Esophagus muscularis mucosa (tissue), 4 donors: ENCODE measurements at regions not wholly inside any gene's neighbourhood (a gene's known extent, or its start where the extent isn't known, plus 50 kb on each side); places are given as distances from the start of the nearest gene placed in this dataset.

Experiments used
- DNase-seq: peaks from one replicate; pipeline ENCODE4 v3.0.0-alpha.2; 2017; ENCODE audit errors: extremely low spot score
- H3K27ac ChIP-seq, 4 donors: fragments of 200-600 bp; sonication (generic); replicated peaks in 1 of 4; 1 replicate in 3 of 4; 2 replicates in 1 of 4; pipeline ENCODE4 v1.5.1; 2016 to 2019; ENCODE audit warnings: mild to moderate bottlenecking in 1 of 4
- H3K27me3 ChIP-seq, 4 donors: fragments of 200-600 bp; sonication (generic); one replicate each; pipeline versions ENCODE4 v1.5.1 to v1.6.0; 2016 to 2019
- H3K36me3 ChIP-seq, 4 donors: fragments of 200-600 bp; sonication (generic); one replicate each; pipeline ENCODE4 v1.5.1; 2016 to 2019
- H3K4me1 ChIP-seq, 4 donors: fragments of 200-600 bp; sonication (generic); one replicate each; pipeline ENCODE4 v1.5.1; 2016 to 2019
- H3K4me3 ChIP-seq, 4 donors: fragments of 200-600 bp; sonication (generic); 1 replicate in 2 of 4; 2 replicates in 2 of 4; pipeline ENCODE4 v1.5.1; 2016 to 2019; ENCODE audit warnings: mild to moderate bottlenecking in 4 of 4, moderate library complexity in 1 of 4
- H3K9me3 ChIP-seq, 4 donors: fragments of 200-600 bp; sonication (generic); 1 replicate in 3 of 4; 2 replicates in 1 of 4; pipeline ENCODE4 v1.5.1; 2016 to 2019
- CTCF ChIP-seq, 3 experiments: fragments of 200-600 bp in 2 of 3; fragments of 450-650 bp in 1 of 3; sonication (generic) in 2 of 3; IDR thresholded peaks; one replicate each; pipeline ENCODE4 v1.5.1; 2017 to 2019; ENCODE audit warnings: antibody characterized with exemption in 3 of 3, mild to moderate bottlenecking in 2 of 3, moderate library complexity in 1 of 3
- EP300 ChIP-seq: sonication (generic); formaldehyde crosslinking; IDR thresholded peaks from one replicate; pipeline ENCODE4 v1.6.1; 2017; ENCODE audit warnings: antibody characterized with exemption
- POLR2A ChIP-seq: fragments of 450-650 bp; IDR thresholded peaks from one replicate; pipeline ENCODE4 v1.6.1; 2017; ENCODE audit warnings: antibody characterized with exemption, moderate library complexity, mild to moderate bottlenecking, low read depth
- POLR2AphosphoS5 ChIP-seq, 2 donors: sonication (generic); formaldehyde crosslinking; IDR thresholded peaks; one replicate each; pipeline ENCODE4 v1.6.1; 2017; ENCODE audit warnings: antibody characterized with exemption in 2 of 2
- WGBS: methylation state at CpG from one replicate; pipeline ENCODE4 v1.1.5; 2018; 5-methylcytosine and 5-hydroxymethylcytosine counted together
- intact Hi-C: fragments of 100-400 bp; cut with DNase I; formaldehyde crosslinking; loops from one replicate; pipeline ENCODE4 v1.15.1; 2023

- Histone ChIP-seq H3K4me3 (no peak overlapping the region), H3K9me3 (no peaks in the 10 kb centered on the region), H3K4me1 (no peaks in the 10 kb centered on the region), H3K36me3 (no peaks in the 10 kb centered on the region), H3K27ac (no peak overlapping the region), H3K27me3 (no peaks in the 10 kb centered on the region)
- no peak for DNase-seq
- TF ChIP-seq POLR2A (no peak), CTCF (IDR thresholded peaks at IDR 0.05) (no peak), EP300 (no peak), POLR2AphosphoS5 (IDR thresholded peaks at IDR 0.05) (no peak)
- intact Hi-C loops: no loop called here
- 77% methylated on average over 4 of the region's 4 CpGs for WGBS
Measured at GRCh38 chr15:95119041-95119610, 887.8 kb downstream of the MCTP2 start.

- 73% methylated on average over 3 of the region's 3 CpGs for WGBS
- Histone ChIP-seq H3K4me1 (no peaks in the 10 kb centered on the region), H3K4me3 (no peak overlapping the region), H3K36me3 (no peaks in the 10 kb centered on the region), H3K9me3 (no peaks in the 10 kb centered on the region), H3K27me3 (no peaks in the 10 kb centered on the region), H3K27ac (no peak overlapping the region)
- intact Hi-C loops: no loop called here
- TF ChIP-seq POLR2A: no peak
- TF ChIP-seq EP300: no peak
- TF ChIP-seq CTCF (IDR thresholded peaks at IDR 0.05): no peak
- TF ChIP-seq POLR2AphosphoS5 (IDR thresholded peaks at IDR 0.05): no peak
- no peak for DNase-seq
Measured at GRCh38 chr15:95120595-95120994, 889.2 kb downstream of the MCTP2 start.

DNA sequence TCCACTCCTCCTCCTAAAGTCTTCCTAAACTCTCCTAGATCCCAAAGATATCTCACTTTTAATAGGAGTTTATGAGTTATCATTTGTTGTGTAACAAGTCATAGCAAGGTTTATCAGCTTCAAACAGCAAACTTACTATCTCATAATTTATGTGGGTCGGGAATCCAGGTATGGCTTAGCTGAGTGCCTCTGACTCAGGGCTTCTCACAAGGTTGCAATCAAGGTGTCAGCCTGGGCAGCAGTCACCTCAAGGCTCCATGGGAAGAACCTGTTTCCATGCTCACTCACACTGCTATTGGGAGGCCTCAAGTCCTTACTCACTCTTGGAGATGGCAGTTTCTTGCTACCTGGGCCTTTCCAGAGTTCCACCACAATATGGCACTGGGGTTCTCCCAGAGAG is 889.8 kb downstream of the MCTP2 start:
- Histone ChIP-seq H3K4me1 (no peaks in the 10 kb centered on the region), H3K27ac (no peak overlapping the region), H3K27me3 (no peaks in the 10 kb centered on the region), H3K9me3 (no peaks in the 10 kb centered on the region), H3K36me3 (no peaks in the 10 kb centered on the region), H3K4me3 (no peak overlapping the region)
- intact Hi-C loops: no loop called here
- WGBS: 100% methylated on average over 1 of the region's 1 CpG
- no peak for DNase-seq
- TF ChIP-seq CTCF (IDR thresholded peaks at IDR 0.05) (no peak), EP300 (no peak), POLR2A (no peak), POLR2AphosphoS5 (IDR thresholded peaks at IDR 0.05) (no peak)

DNA sequence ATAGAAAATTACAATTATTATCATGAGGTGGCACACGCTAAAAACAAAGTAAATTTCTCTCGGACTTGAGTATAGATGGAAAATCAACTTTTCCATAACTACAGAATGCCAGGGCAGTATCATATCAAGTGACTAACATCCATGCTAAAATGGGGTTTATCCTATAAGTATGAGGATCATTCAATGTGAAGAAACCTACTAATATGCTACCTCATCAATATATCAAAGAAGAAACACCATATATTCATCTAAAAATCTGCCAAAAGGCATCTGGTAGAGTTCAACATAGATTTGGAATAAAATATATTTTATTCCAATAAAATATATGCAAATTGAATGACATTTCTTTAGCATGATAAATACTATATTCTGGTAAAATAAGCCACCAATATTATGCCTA is 894.4 kb downstream of the MCTP2 start:
- Histone ChIP-seq H3K36me3 (no peaks in the 10 kb centered on the region), H3K27me3 (no peaks in the 10 kb centered on the region), H3K9me3 (no peaks in the 10 kb centered on the region), H3K4me3 (no peak overlapping the region), H3K4me1 (peaks cover 0 to 15% (median 8%) of the 10 kb centered on the region in 4 donors), H3K27ac (no peak overlapping the region)
- 96% methylated on average over 2 of the region's 2 CpGs for WGBS
- intact Hi-C loops: no loop called here
- DNase-seq: no peak
- no peak for TF ChIP-seq POLR2AphosphoS5 (IDR thresholded peaks at IDR 0.05)
- no peak for TF ChIP-seq CTCF (IDR thresholded peaks at IDR 0.05)
- no peak for TF ChIP-seq POLR2A
- no peak for TF ChIP-seq EP300

DNA sequence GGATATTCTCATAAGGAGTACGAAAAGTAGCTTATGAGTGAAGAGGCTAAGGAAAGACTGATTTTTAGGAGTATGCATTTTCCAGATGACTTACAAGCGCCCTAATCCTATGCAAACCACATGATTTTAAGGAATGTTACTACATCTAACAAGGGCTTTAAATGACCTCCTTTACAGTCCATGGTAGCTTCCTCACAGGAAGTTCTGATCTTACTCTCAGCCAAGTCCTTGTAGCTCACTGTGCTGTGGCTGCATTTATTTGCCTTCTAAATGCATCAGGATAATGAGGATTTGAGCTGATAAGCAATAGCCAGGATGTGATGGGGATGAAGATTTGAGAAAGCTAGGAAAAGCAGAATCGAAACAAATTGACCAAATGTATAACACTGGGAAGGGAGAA is 896.0 kb downstream of the MCTP2 start:
- intact Hi-C loops: no loop called here
- H3K36me3 ChIP-seq: no peaks in the 10 kb centered on the region
- H3K4me3 ChIP-seq: no peak overlapping the region
- H3K9me3 ChIP-seq: no peaks in the 10 kb centered on the region
- TF ChIP-seq POLR2A (no peak), EP300 (no peak), POLR2AphosphoS5 (IDR thresholded peaks at IDR 0.05) (no peak), CTCF (IDR thresholded peaks at IDR 0.05) (no peak)
- WGBS: 84% methylated on average over 3 of the region's 3 CpGs
- no peaks in the 10 kb centered on the region for H3K27me3 ChIP-seq
- DNase-seq: no peak
- H3K27ac ChIP-seq: no peak overlapping the region
- H3K4me1 ChIP-seq: peaks cover 0 to 15% (median 8%) of the 10 kb centered on the region in 4 donors
